ENCODE measurements at regions not wholly inside any gene's neighbourhood (a gene's known extent, or its start where the extent isn't known, plus 50 kb on each side); places are given as distances from the start of the nearest gene placed in this dataset.

- TF ChIP-seq CTCF (IDR thresholded peaks at IDR 0.05) = no peak
- TF ChIP-seq POLR2A (IDR thresholded peaks at IDR 0.05) = no peak
Measured at GRCh38 chr4:138344851-138345250, 102.7 kb upstream of the SLC7A11 start.

Measured in esophagus squamous epithelium (tissue), 4 donors.